Gastroesophageal sphincter (tissue), 4 donors: ENCODE measurements at regions not wholly inside any gene's neighbourhood (a gene's known extent, or its start where the extent isn't known, plus 50 kb on each side); places are given as distances from the start of the nearest gene placed in this dataset.

Experiments used
- ATAC-seq: fragments of 150-250 bp; one replicate; pipeline ENCODE4 v1.9.1; 2016; ENCODE audit warnings: mild to moderate bottlenecking, moderate library complexity
- H3K27ac ChIP-seq, 4 donors: fragments of 200-600 bp; sonication (generic) in 3 of 4; 1 replicate in 3 of 4; 2 replicates in 1 of 4; pipeline ENCODE4 v1.5.1; 2016 to 2019
- H3K27me3 ChIP-seq: fragments of 200-600 bp; sonication (generic); one replicate; pipeline ENCODE4 v1.5.1; 2019
- H3K36me3 ChIP-seq, 2 donors: fragments of 200-600 bp; sonication (generic); one replicate each; pipeline ENCODE4 v1.5.1; 2019; ENCODE audit warnings: control low read depth in 1 of 2
- H3K4me1 ChIP-seq, 3 donors: fragments of 200-600 bp; sonication (generic); 1 replicate in 2 of 3; 2 replicates in 1 of 3; pipeline ENCODE4 v1.5.1; 2016 to 2019; ENCODE audit warnings: control low read depth in 2 of 3
- H3K4me3 ChIP-seq, 2 donors: fragments of 200-600 bp; sonication (generic); one replicate each; pipeline ENCODE4 v1.5.1; 2019; ENCODE audit warnings: mild to moderate bottlenecking in 1 of 2, moderate library complexity in 1 of 2
- H3K9me3 ChIP-seq, 3 donors: fragments of 200-600 bp; sonication (generic); one replicate each; pipeline ENCODE4 v1.5.1; 2017 to 2019; ENCODE audit warnings: control low read depth in 2 of 3
- CTCF ChIP-seq, 4 experiments: fragments of 200-600 bp in 2 of 4; fragments of 450-650 bp in 2 of 4; sonication (generic) in 1 of 4; IDR thresholded peaks; one replicate each; pipeline ENCODE4 v1.5.1; 2017 to 2019; ENCODE audit warnings: antibody characterized with exemption in 4 of 4, mild to moderate bottlenecking in 2 of 4, moderate library complexity in 2 of 4
- EP300 ChIP-seq: sonication (generic); formaldehyde crosslinking; IDR thresholded peaks from one replicate; pipeline ENCODE4 v1.6.1; 2017; ENCODE audit warnings: antibody characterized with exemption, mild to moderate bottlenecking
- POLR2A ChIP-seq, 2 donors: fragments of 450-650 bp; IDR thresholded peaks; one replicate each; pipeline ENCODE4 v1.6.1; 2017; ENCODE audit warnings: antibody characterized with exemption in 2 of 2, mild to moderate bottlenecking in 2 of 2, moderate library complexity in 1 of 2
- POLR2AphosphoS5 ChIP-seq: sonication (generic); formaldehyde crosslinking; IDR thresholded peaks from one replicate; pipeline ENCODE4 v1.6.1; 2017; ENCODE audit warnings: antibody characterized with exemption
- WGBS, 2 donors: methylation state at CpG; one replicate each; pipeline ENCODE4 v1.1.5; 2018; ENCODE audit warnings: low coverage in 1 of 2; 5-methylcytosine and 5-hydroxymethylcytosine counted together

DNA sequence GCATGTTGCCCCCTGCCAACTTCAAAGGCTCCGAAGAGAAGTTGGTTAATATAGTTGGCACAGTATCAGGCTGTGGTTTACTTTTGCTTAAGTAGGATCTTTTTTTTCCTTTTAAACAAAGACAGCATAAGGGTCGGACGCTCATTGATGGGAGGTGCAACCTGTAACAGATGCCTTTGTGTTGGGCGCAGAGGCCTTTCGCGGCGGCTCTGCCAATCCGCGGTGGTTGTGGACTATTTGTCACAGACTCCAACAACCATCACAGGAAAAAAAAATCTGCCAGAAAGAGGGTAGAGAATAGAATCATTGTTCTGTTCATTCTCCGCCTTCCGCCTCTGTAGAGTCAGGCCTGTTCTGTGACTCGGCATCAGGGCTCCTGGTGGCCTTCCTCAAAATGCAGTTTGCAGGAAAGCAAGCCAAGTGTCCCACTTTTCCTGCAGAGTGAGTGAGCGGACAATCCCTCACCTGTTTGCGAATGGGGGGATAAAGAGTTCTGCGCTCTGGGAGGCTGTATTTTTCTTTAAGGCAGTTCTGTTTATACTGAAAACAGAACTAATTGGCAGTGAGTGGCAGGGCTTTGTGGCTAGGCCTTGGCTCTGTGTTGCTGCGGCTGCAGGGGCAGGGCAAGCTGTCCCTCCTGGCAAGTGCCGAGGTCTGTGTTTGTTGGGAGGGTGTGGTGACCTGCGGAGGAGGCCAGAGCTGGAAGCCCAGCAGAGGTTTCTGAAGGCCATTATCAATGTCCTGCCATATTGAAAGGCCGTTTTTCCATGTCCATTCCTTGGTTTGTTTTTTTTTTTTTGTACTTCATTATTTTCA is 83.0 kb upstream of the PIWIL1 start:
- Histone ChIP-seq H3K4me1 (no peaks in the 10 kb centered on the region), H3K4me3 (no peak overlapping the region), H3K27ac (no peak overlapping the region), H3K36me3 (no peaks in the 10 kb centered on the region), H3K27me3 (peaks cover 18% of the 10 kb centered on the region), H3K9me3 (peaks cover 0 to 3% (median 0%) of the 10 kb centered on the region in 3 donors)
- TF ChIP-seq POLR2A (IDR thresholded peaks at IDR 0.05) (no peak), POLR2AphosphoS5 (no peak), CTCF (IDR thresholded peaks at IDR 0.05) (no peak), EP300 (no peak)
- WGBS, 2 donors, result 63 to 77% methylated on average over 19 of the region's 19 CpGs
- no peak for ATAC-seq

DNA sequence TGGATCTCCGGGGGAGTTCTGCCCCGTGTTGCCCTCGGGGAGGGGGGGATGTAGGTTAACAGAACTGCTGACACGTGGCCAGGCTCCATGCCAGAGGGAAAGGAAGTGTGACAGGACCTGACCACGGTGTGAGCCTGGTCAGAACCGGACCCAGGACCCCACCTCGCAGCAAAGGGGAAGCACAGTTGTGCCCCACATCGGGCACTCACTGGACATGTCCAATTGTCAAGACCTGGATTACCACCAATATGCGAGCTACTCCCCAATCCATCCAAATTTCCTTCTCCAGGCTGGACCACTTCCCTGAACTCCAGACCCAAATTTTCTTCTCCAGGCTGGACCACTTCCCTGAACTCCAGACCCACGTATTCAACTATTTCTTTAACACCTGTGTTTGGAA is 78.8 kb upstream of the PIWIL1 start:
- H3K4me1 ChIP-seq, result no peaks in the 10 kb centered on the region

GRCh38 chr12:130263025-130263424 is 74.7 kb upstream of the PIWIL1 start:
- TF ChIP-seq CTCF (IDR thresholded peaks at IDR 0.05) (no peak), POLR2AphosphoS5 (no peak), POLR2A (IDR thresholded peaks at IDR 0.05) (no peak), EP300 (no peak)
- no peaks in the 10 kb centered on the region for H3K36me3 ChIP-seq
- H3K27me3 ChIP-seq, result peaks cover 12% of the 10 kb centered on the region
- WGBS, 2 donors, result 69 to 95% methylated on average over 3 to 5 of the region's 5 CpGs
- no peaks in the 10 kb centered on the region for H3K9me3 ChIP-seq
- H3K4me3 ChIP-seq, result no peak overlapping the region
- no peak overlapping the region for H3K27ac ChIP-seq
- ATAC-seq, result no peak
- no peaks in the 10 kb centered on the region for H3K4me1 ChIP-seq

More for the DNA sequence above, 78.8 kb upstream of the PIWIL1 start:
- Histone ChIP-seq H3K36me3 (no peaks in the 10 kb centered on the region), H3K27ac (no peak overlapping the region), H3K27me3 (peaks cover 10% of the 10 kb centered on the region), H3K4me3 (no peak overlapping the region), H3K9me3 (no peaks in the 10 kb centered on the region)
- no peak for ATAC-seq
- no peak for TF ChIP-seq CTCF (IDR thresholded peaks at IDR 0.05)
- TF ChIP-seq POLR2AphosphoS5, result no peak
- TF ChIP-seq EP300, result no peak
- 81 to 87% methylated on average over 3 to 6 of the region's 10 CpGs for WGBS, 2 donors

DNA sequence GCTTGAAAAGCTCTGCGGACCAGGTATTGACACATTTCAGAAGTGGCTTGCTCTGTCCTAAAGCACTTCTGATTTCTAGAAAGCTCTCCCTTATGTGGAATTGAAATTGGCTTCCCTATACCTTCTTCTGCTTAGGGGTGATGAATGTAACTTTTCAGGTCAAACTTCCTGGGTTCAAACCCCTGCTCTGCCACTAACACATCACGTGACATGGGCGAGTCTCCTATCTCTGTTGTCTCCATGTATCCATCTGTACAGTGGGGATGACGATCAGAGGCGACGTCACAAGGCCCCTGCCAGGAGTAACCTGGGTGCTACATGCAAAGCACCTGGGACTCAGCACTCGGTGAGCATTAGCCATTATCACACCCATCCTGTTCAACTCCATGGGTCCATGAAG is 73.7 kb upstream of the PIWIL1 start:
- no peaks in the 10 kb centered on the region for H3K9me3 ChIP-seq
- TF ChIP-seq CTCF (IDR thresholded peaks at IDR 0.05) (no peak), EP300 (no peak), POLR2AphosphoS5 (no peak), POLR2A (IDR thresholded peaks at IDR 0.05) (no peak)
- no peaks in the 10 kb centered on the region for H3K36me3 ChIP-seq
- H3K27ac ChIP-seq, result no peak overlapping the region
- H3K4me3 ChIP-seq, result no peak overlapping the region
- H3K27me3 ChIP-seq, result peaks cover 16% of the 10 kb centered on the region
- no peaks in the 10 kb centered on the region for H3K4me1 ChIP-seq
- WGBS, 2 donors, result 80 to 100% methylated on average over 1 to 3 of the region's 7 CpGs
- ATAC-seq, result no peak

- no peak overlapping the region for H3K4me3 ChIP-seq
- TF ChIP-seq POLR2A (IDR thresholded peaks at IDR 0.05), result no peak
- TF ChIP-seq EP300, result no peak
- TF ChIP-seq CTCF (IDR thresholded peaks at IDR 0.05), result no peak
- TF ChIP-seq POLR2AphosphoS5, result no peak
- no peak overlapping the region for H3K27ac ChIP-seq
- no peaks in the 10 kb centered on the region for H3K9me3 ChIP-seq
- no peaks in the 10 kb centered on the region for H3K4me1 ChIP-seq
- WGBS, 2 donors, result 13 to 27% methylated on average over 3 to 4 of the region's 11 CpGs
- H3K27me3 ChIP-seq, result peaks cover 16% of the 10 kb centered on the region
- no peaks in the 10 kb centered on the region for H3K36me3 ChIP-seq
- no peak for ATAC-seq
Observed at GRCh38 chr12:130266751-130267150, 70.9 kb upstream of the PIWIL1 start.
